ENCODE measurements at regions not wholly inside any gene's neighbourhood (a gene's known extent, or its start where the extent isn't known, plus 50 kb on each side); places are given as distances from the start of the nearest gene placed in this dataset.

DNA sequence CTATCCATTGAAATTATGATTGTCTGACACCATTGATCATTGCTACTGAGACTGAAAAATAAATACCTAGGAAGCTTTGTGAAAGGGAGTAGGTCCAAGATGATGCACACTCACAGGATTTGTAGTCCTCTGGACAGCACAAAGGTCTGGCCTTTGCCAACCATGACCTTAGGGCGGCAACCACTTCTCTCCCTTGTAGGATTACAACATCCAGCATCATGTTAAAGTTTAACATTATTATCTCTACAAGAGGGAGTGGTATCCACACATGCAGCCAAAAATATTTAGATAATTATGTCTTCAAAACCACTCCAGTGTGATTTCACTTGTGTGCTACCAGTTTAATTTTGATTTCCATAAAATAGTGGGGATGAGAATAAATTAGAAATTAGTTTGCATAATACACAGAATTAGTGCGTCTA is 51.1 kb upstream of the NHSL1 start:
- H3K36me3 ChIP-seq: no peaks in the 10 kb centered on the region
- DNase-seq: no peak
- H3K4me1 ChIP-seq: no peaks in the 10 kb centered on the region
- no peaks in the 10 kb centered on the region for H3K27me3 ChIP-seq
- no peak overlapping the region for H3K27ac ChIP-seq
- H3K4me3 ChIP-seq: no peak overlapping the region
- TF ChIP-seq, protein P1, sequence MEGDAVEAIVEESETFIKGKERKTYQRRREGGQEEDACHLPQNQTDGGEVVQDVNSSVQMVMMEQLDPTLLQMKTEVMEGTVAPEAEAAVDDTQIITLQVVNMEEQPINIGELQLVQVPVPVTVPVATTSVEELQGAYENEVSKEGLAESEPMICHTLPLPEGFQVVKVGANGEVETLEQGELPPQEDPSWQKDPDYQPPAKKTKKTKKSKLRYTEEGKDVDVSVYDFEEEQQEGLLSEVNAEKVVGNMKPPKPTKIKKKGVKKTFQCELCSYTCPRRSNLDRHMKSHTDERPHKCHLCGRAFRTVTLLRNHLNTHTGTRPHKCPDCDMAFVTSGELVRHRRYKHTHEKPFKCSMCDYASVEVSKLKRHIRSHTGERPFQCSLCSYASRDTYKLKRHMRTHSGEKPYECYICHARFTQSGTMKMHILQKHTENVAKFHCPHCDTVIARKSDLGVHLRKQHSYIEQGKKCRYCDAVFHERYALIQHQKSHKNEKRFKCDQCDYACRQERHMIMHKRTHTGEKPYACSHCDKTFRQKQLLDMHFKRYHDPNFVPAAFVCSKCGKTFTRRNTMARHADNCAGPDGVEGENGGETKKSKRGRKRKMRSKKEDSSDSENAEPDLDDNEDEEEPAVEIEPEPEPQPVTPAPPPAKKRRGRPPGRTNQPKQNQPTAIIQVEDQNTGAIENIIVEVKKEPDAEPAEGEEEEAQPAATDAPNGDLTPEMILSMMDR (IDR thresholded peaks at IDR 0.05): no peak
- no peaks in the 10 kb centered on the region for H3K9me3 ChIP-seq
- intact Hi-C loops (cut with DNase I; ENCODE audit: low total_unique reads): no loop called here

DNA sequence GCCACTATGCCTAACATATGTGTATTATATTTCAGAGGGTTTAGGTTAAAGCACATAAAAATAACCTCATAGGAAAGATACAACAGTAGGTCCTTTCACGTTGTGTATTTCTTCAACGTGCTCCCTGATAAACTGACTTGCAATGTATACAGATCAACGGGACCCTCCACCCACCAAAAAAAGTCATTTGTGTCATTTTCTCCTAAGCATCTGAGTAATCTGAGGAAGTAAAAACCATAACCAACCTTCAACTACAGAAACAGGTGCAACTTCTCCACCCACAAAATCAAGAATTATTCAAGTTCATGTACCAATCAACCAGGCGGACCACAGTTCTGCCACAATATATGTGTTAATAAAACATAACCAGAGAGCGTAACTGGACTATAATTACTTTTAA is 54.9 kb upstream of the NHSL1 start:
- Histone ChIP-seq H3K4me1 (no peaks in the 10 kb centered on the region), H3K9me3 (no peaks in the 10 kb centered on the region), H3K27ac (no peak overlapping the region), H3K27me3 (no peaks in the 10 kb centered on the region), H3K4me3 (no peak overlapping the region), H3K36me3 (no peaks in the 10 kb centered on the region)
- intact Hi-C loops (cut with DNase I; ENCODE audit: low total_unique reads): no loop called here
- DNase-seq: no peak
- TF ChIP-seq, protein P1 (IDR thresholded peaks at IDR 0.05): no peak

DNA sequence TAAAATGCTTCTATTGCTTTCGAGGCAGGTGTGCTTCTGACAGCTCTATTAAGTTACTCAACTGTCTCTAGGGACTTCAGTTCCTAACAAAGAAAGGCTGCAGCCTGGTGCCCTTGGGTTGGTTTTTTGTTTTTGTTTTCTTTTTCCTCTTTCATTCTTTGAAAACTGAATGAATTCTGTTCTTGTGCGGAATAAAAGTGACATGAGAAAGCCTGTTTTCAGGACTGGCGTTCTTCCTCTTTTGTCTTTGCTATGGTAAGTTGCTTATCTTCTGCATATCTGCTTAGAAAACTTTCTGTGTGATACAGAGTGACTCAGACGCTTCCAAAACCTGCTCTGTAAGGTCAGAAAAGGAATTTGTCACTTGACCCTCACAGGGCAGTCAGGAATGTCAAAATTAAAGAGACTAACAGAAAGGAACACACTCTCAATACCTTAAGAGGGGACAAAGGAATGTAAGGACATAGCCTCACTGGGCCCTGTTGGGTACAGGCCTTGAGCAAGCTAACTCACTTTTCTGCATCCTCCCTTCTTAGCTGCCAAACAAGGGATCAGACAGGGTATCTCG is 56.2 kb upstream of the NHSL1 start:
- no peaks in the 10 kb centered on the region for H3K36me3 ChIP-seq
- H3K27ac ChIP-seq: no peak overlapping the region
- H3K27me3 ChIP-seq: no peaks in the 10 kb centered on the region
- intact Hi-C loops (cut with DNase I; ENCODE audit: low total_unique reads): no loop called here
- no peaks in the 10 kb centered on the region for H3K4me1 ChIP-seq
- TF ChIP-seq, protein P1 (IDR thresholded peaks at IDR 0.05): no peak
- no peak overlapping the region for H3K4me3 ChIP-seq
- no peaks in the 10 kb centered on the region for H3K9me3 ChIP-seq
- no peak for DNase-seq

DNA sequence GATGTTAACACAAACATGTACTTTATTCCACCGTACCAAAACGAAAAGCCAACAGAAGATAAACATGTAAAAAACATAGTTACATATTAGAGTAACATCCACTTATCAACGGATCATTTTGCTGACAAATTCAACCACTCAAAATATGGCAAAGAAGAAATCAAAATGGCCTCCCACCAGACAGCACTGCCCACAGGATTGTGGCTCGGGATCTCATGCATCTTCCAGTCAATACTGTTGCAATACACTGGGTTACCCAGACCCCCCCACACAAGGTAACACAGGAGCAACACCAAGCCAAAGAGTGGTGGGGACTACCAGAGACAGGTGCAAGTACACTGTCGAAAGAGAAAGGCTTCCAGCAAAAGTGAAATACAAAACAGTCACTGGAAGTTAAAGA is 57.9 kb upstream of the NHSL1 start:
- no peak for DNase-seq
- no peaks in the 10 kb centered on the region for H3K27me3 ChIP-seq
- H3K4me1 ChIP-seq: no peaks in the 10 kb centered on the region
- intact Hi-C loops (cut with DNase I; ENCODE audit: low total_unique reads): no loop called here
- TF ChIP-seq, protein P1 (IDR thresholded peaks at IDR 0.05): no peak
- H3K36me3 ChIP-seq: no peaks in the 10 kb centered on the region
- H3K27ac ChIP-seq: no peak overlapping the region
- H3K4me3 ChIP-seq: no peak overlapping the region
- no peaks in the 10 kb centered on the region for H3K9me3 ChIP-seq

DNA sequence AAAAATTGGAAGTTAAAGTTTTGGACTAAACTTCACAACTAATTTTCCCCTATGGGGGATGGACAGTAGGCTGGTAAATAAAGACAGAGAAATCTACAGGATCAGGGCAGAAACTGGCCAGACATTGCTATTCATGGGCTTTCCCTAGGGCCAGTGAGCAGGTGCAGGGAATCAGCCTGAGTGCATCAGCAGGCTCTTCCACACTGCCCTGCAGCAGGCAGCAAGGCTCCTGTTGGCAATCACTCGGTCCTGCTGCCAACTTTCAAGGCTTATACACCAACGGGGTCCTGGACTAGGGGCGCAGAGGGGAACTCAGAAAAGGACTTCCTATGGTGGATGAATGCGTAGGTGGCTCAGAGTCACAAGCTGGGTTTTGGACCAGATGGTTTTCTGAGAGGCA is 59.8 kb upstream of the NHSL1 start:
- no peak for DNase-seq
- no peaks in the 10 kb centered on the region for H3K4me1 ChIP-seq
- no peaks in the 10 kb centered on the region for H3K36me3 ChIP-seq
- H3K4me3 ChIP-seq: no peak overlapping the region
- H3K27ac ChIP-seq: no peak overlapping the region
- intact Hi-C loops (cut with DNase I; ENCODE audit: low total_unique reads): no loop called here
- TF ChIP-seq, protein P1 (IDR thresholded peaks at IDR 0.05): no peak
- H3K27me3 ChIP-seq: no peaks in the 10 kb centered on the region
- H3K9me3 ChIP-seq: no peaks in the 10 kb centered on the region

All from tibial artery (tissue), 4 donors.